PC-9 (cell line): ENCODE measurements at regions not wholly inside any gene's neighbourhood (a gene's known extent, or its start where the extent isn't known, plus 50 kb on each side); places are given as distances from the start of the nearest gene placed in this dataset.

ENCODE experiments used
- BruUV-seq: library from RNA; stranded (reverse); fragments of 400-500 nt; replicated peaks from 2 replicates; lab custom pipeline; 2021; lab: Mats Ljungman, UMichigan
- CTCF ChIA-PET: fragments of 300-600 bp; sonication (Branson Sonifier 250); formaldehyde crosslinking; loops from one replicate; lab custom pipeline; 2022; ENCODE audit warnings: antibody characterized with exemption; lab: Charles Lee
- POLR2A ChIA-PET: fragments of 300-600 bp; sonication (Branson Sonifier 250); formaldehyde crosslinking; loops from one replicate; lab custom pipeline; 2022; ENCODE audit warnings: antibody characterized with exemption; ENCODE audit not compliant: unreplicated experiment; lab: Charles Lee
- DNase-seq, 2 experiments: peaks; one replicate each; pipeline versions ENCODE4 v3.0.0 to v3.0.0-alpha.2; 2015 to 2022; ENCODE audit warnings: mixed read lengths in 1 of 2
- H2AFZ ChIP-seq: fragments of 200-600 bp; sonication (generic); 2 replicates; pipeline ENCODE4 v1.8.1; 2017; ENCODE audit warnings: antibody characterized with exemption
- H3F3A ChIP-seq: fragments of 200-600 bp; sonication (generic); 2 replicates; pipeline ENCODE4 v1.8.1; 2017; ENCODE audit warnings: antibody characterized with exemption, mild to moderate bottlenecking, low read depth; ENCODE audit not compliant: insufficient read depth
- H3K27ac ChIP-seq: fragments of 200-600 bp; sonication (generic); 2 replicates; pipeline ENCODE4 v1.6.1; 2016; ENCODE audit warnings: mixed run types
- H3K27me3 ChIP-seq: fragments of 200-600 bp; sonication (generic); 2 replicates; pipeline ENCODE4 v1.6.1; 2016; ENCODE audit warnings: low read depth, mixed run types; ENCODE audit not compliant: insufficient read depth
- H3K36me3 ChIP-seq: fragments of 200-600 bp; sonication (generic); 2 replicates; pipeline ENCODE4 v1.6.1; 2016; ENCODE audit warnings: low read depth, mixed run types
- H3K4me1 ChIP-seq: fragments of 200-600 bp; sonication (generic); replicated peaks from 2 replicates; pipeline ENCODE4 v1.6.1; 2016; ENCODE audit warnings: mixed run types; ENCODE audit not compliant: insufficient read depth
- H3K4me2 ChIP-seq: fragments of 200-600 bp; sonication (generic); 2 replicates; pipeline ENCODE4 v1.6.1; 2017; ENCODE audit warnings: mixed run types
- H3K4me3 ChIP-seq: fragments of 200-600 bp; sonication (generic); 2 replicates; pipeline ENCODE4 v1.6.1; 2016; ENCODE audit warnings: mixed run types
- H3K79me2 ChIP-seq: fragments of 200-600 bp; sonication (generic); 2 replicates; pipeline ENCODE4 v1.6.1; 2017; ENCODE audit warnings: low read depth, mixed run types
- H3K9me2 ChIP-seq: fragments of 200-600 bp; sonication (generic); 2 replicates; pipeline ENCODE4 v1.8.1; 2017; ENCODE audit warnings: mild to moderate bottlenecking; ENCODE audit not compliant: insufficient read depth
- H3K9me3 ChIP-seq: fragments of 200-600 bp; sonication (generic); 2 replicates; pipeline ENCODE4 v1.8.1; 2016; ENCODE audit warnings: low read depth; ENCODE audit not compliant: insufficient read depth
- H4K20me1 ChIP-seq: fragments of 200-600 bp; sonication (generic); 2 replicates; pipeline ENCODE4 v1.8.1; 2017; ENCODE audit not compliant: insufficient read depth
- EZH2 ChIP-seq: fragments of 200-600 bp; sonication (generic); IDR thresholded peaks from 2 replicates; pipeline ENCODE4 v1.8.0; 2017; ENCODE audit warnings: antibody characterized with exemption, low read depth
- intact Hi-C: fragments of 100-400 bp; cut with micrococcal nuclease; formaldehyde crosslinking; loops from one replicate; pipeline ENCODE4 v1.10.0; 2022; ENCODE audit not compliant: unreplicated experiment
- TF ChIP-seq, protein P1 (sequence below): fragments of 200-600 bp; sonication (generic); conservative IDR thresholded peaks from 2 replicates; pipeline ENCODE4 v1.6.1; 2017; ENCODE audit warnings: mixed run types, antibody characterized with exemption, mild to moderate bottlenecking, moderate library complexity

DNA sequence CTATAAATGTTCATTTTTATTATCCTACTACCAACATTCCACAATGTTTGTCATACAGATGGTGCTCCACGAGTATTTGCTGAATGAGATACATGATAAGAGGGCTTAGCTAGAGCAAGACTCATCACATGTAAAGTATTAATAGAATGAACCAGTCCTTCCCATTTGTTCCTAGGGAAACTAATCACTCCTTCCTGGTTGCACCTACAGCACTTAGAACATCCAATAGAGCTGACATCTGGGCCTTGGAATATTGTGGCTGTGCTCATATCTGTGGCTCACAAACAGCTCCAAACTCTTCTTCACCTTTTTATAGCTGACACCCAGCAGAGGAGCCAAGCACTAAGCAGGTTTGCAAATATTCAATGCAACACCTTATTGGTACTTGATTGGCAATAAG is 91.9 kb upstream of the C1GALT1 start:
- H3K4me3 ChIP-seq, result no peak overlapping the region
- TF ChIP-seq, protein P1, sequence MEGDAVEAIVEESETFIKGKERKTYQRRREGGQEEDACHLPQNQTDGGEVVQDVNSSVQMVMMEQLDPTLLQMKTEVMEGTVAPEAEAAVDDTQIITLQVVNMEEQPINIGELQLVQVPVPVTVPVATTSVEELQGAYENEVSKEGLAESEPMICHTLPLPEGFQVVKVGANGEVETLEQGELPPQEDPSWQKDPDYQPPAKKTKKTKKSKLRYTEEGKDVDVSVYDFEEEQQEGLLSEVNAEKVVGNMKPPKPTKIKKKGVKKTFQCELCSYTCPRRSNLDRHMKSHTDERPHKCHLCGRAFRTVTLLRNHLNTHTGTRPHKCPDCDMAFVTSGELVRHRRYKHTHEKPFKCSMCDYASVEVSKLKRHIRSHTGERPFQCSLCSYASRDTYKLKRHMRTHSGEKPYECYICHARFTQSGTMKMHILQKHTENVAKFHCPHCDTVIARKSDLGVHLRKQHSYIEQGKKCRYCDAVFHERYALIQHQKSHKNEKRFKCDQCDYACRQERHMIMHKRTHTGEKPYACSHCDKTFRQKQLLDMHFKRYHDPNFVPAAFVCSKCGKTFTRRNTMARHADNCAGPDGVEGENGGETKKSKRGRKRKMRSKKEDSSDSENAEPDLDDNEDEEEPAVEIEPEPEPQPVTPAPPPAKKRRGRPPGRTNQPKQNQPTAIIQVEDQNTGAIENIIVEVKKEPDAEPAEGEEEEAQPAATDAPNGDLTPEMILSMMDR, result no peak
- TF ChIP-seq EZH2, result no peak
- ChIA-PET CTCF (no interaction called here), POLR2A (interaction anchor here (0.6 kb wide), 1 partner anchor 371 kb away, joined by 3 read pairs; no protein-coding TSS in a partner anchor)
- no peaks in the 10 kb centered on the region for H3K9me3 ChIP-seq
- H3K9me2 ChIP-seq, result no peaks in the 10 kb centered on the region
- intact Hi-C loops, result loop anchor here (10.0 kb wide), 1 partner anchor 1204 kb away; no protein-coding TSS in a partner anchor
- no peaks in the 10 kb centered on the region for H3K27me3 ChIP-seq
- no peaks in the 10 kb centered on the region for H4K20me1 ChIP-seq
- H2AFZ ChIP-seq, result no peak overlapping the region
- no peaks in the 10 kb centered on the region for H3F3A ChIP-seq
- BruUV-seq, result no TSS peak
- H3K4me1 ChIP-seq, result no peaks in the 10 kb centered on the region
- H3K36me3 ChIP-seq, result no peaks in the 10 kb centered on the region
- DNase-seq, result no peak
- no peak overlapping the region for H3K27ac ChIP-seq
- no peak overlapping the region for H3K4me2 ChIP-seq
- no peaks in the 10 kb centered on the region for H3K79me2 ChIP-seq

DNA sequence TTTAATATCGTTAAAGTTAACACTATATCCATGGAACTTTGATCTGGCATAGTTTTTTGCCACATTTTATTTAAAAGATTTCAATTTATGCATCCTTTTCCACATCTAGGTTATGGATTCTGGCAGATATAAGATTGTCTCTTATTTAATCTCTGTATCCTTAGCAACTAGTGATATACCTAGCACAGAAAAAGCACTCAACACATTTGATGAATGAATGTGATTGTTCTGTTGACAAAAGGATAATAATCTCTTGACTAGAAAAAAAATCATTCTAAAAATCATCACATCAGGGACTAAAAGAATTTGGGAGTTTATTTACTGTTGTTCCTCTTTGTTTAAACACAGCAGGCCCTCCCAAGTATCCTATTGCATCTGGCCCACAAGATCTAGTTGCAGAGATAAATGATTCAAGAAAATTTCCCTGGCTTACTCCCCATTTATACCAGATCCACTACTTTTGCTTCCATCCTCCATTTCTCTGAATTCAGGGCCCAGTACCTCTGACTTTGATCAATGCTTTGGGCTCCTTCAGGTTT is 84.0 kb upstream of the C1GALT1 start:
- Histone ChIP-seq H3K79me2 (no peaks in the 10 kb centered on the region), H3K9me3 (no peaks in the 10 kb centered on the region), H2AFZ (no peak overlapping the region), H3F3A (peaks cover 6% of the 10 kb centered on the region; the same call in 1 of the 2 replicates), H3K4me2 (no peak overlapping the region), H3K36me3 (no peaks in the 10 kb centered on the region), H3K27ac (no peak overlapping the region), H3K4me3 (no peak overlapping the region), H3K9me2 (no peaks in the 10 kb centered on the region), H3K27me3 (no peaks in the 10 kb centered on the region), H4K20me1 (no peaks in the 10 kb centered on the region), H3K4me1 (peaks cover 14% of the 10 kb centered on the region)
- DNase-seq, result no peak
- intact Hi-C loops, result loop anchor here (2.0 to 10.0 kb wide), 5 partner anchors 86 to 1196 kb away; no protein-coding TSS in a partner anchor
- BruUV-seq, result no TSS peak
- ChIA-PET POLR2A (no interaction called here), CTCF (no interaction called here)
- TF ChIP-seq, protein P1, result no peak
- TF ChIP-seq EZH2, result no peak

GRCh38 chr7:7099584-7100014 is 82.7 kb upstream of the C1GALT1 start:
- CTCF ChIA-PET, result interaction anchor here (0.5 to 1.2 kb wide), 4 partner anchors 82 to 810 kb away, joined by 3 to 7 read pairs (median 4); no protein-coding TSS in a partner anchor
- no peaks in the 10 kb centered on the region for H4K20me1 ChIP-seq
- intact Hi-C loops, result loop anchor here (1.0 to 10.0 kb wide), 10 partner anchors 79 to 1195 kb away; partner anchors contain the start of gene C1GALT1
- H3F3A ChIP-seq, result peaks cover 6% of the 10 kb centered on the region; the same call in 1 of the 2 replicates
- H3K36me3 ChIP-seq, result no peaks in the 10 kb centered on the region
- peak overlapping the region; percentile 13; the same call in 1 of the 2 replicates for H3K4me2 ChIP-seq
- H3K4me3 ChIP-seq, result no peak overlapping the region
- POLR2A ChIA-PET, result interaction anchor here (0.6 to 0.9 kb wide), 3 partner anchors 77 to 211 kb away, joined by 3 to 7 read pairs (median 4); no protein-coding TSS in a partner anchor
- no peaks in the 10 kb centered on the region for H3K9me3 ChIP-seq
- H3K27me3 ChIP-seq, result no peaks in the 10 kb centered on the region
- no peaks in the 10 kb centered on the region for H3K79me2 ChIP-seq
- H3K4me1 ChIP-seq, result peaks cover 14% of the 10 kb centered on the region
- BruUV-seq, result no TSS peak
- H3K9me2 ChIP-seq, result no peaks in the 10 kb centered on the region
- DNase-seq, result peak; percentile 96
- no peak for TF ChIP-seq EZH2
- TF ChIP-seq, protein P1, result no peak
- H3K27ac ChIP-seq, result no peak overlapping the region
- no peak overlapping the region for H2AFZ ChIP-seq
